ENCODE measurements at regions not wholly inside any gene's neighbourhood (a gene's known extent, or its start where the extent isn't known, plus 50 kb on each side); places are given as distances from the start of the nearest gene placed in this dataset.

DNA sequence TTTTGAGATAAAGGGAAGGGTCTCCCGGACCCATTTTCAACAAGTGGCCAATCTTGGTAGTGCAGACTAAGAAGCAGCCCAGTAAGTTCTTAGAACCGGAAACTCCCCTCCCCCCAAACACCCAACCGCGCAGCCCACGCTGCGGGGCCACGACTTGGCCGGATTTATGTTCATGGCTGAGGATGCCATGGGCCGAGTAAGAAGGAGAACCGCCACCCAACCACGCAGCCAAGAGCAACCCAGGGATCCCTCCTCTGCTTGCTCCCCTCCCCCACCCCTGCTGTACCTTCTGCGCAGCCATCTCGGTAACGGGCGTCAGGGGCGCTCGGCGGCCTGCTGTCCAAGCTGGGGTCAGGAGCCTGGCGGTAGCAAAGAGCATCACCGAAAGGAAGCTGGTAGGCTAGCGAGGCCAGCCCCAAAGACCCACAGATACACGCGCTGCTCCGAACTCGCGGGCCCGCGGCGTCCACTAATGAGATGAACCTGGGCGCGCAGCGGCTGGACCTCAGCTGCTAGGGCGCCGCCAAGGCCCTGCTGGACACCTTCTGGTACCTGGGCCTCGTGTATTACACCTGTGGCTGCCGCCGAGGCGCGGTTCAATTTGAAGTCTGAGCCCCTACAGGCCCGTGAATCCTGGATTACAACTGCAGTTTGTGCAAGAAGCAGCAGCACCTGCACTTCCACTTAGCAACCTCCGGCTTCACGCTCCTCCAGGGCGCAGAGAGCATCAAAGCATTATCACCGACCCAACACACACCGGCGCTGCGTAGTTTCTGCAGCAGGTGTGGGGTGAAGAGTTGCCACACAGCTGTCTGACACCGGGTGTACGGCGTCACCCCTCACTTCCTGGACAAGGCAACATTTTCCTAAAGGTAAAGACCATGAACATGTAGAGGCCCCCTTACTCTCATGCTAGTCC lies 63.4 kb downstream of the NUDT10 start:
- no peaks in the 10 kb centered on the region for H3K9me1 ChIP-seq (replicated peaks; ENCODE audit: control insufficient read depth, extremely low read depth, insufficient read depth, low read length)
- TF ChIP-seq FOS (IDR thresholded peaks at IDR 0.05; ENCODE audit: borderline replicate concordance, insufficient read depth, low read length) (no peak), POLR2AphosphoS5 (IDR thresholded peaks at IDR 0.05; ENCODE audit: insufficient read depth, low read depth, low read length) (no peak), MYC (IDR thresholded peaks at IDR 0.05; ENCODE audit: low read depth, low read length) (no peak), JUN (IDR thresholded peaks at IDR 0.05; ENCODE audit: borderline replicate concordance, insufficient read depth, insufficient read length, low read depth) (no peak), EZH2 (IDR thresholded peaks at IDR 0.05; ENCODE audit: borderline replicate concordance, low read depth, low read length, severe bottlenecking) (no peak), POLR2A (IDR thresholded peaks at IDR 0.05; ENCODE audit: low read depth, low read length) (no peak), GATA2 (IDR thresholded peaks at IDR 0.05; ENCODE audit: insufficient read depth, insufficient read length, low read depth, low read length) (no peak)
- TF ChIP-seq, protein P1, sequence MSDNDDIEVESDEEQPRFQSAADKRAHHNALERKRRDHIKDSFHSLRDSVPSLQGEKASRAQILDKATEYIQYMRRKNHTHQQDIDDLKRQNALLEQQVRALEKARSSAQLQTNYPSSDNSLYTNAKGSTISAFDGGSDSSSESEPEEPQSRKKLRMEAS (IDR thresholded peaks at IDR 0.05; ENCODE audit: insufficient read depth, insufficient read length): no peak
- TF ChIP-seq, protein P2, sequence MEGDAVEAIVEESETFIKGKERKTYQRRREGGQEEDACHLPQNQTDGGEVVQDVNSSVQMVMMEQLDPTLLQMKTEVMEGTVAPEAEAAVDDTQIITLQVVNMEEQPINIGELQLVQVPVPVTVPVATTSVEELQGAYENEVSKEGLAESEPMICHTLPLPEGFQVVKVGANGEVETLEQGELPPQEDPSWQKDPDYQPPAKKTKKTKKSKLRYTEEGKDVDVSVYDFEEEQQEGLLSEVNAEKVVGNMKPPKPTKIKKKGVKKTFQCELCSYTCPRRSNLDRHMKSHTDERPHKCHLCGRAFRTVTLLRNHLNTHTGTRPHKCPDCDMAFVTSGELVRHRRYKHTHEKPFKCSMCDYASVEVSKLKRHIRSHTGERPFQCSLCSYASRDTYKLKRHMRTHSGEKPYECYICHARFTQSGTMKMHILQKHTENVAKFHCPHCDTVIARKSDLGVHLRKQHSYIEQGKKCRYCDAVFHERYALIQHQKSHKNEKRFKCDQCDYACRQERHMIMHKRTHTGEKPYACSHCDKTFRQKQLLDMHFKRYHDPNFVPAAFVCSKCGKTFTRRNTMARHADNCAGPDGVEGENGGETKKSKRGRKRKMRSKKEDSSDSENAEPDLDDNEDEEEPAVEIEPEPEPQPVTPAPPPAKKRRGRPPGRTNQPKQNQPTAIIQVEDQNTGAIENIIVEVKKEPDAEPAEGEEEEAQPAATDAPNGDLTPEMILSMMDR (IDR thresholded peaks at IDR 0.05; ENCODE audit: extremely low read depth in 1 of 2, insufficient read depth in 1 of 2, low read depth in 1 of 2, low read length in 2 of 2): no peak
- dilution Hi-C loops (cut with MboI; ENCODE audit: extremely low pct_ligation_motif_present, low sequenced_read_pairs) (no loop called here), intact Hi-C loops (cut with micrococcal nuclease) (no loop called here)
- no peak overlapping the region for H3K9ac ChIP-seq (replicated peaks; ENCODE audit: extremely low read depth, insufficient read depth, low read length)
- DNase-seq (ENCODE audit: low read depth, low spot score) (no peak), FAIRE-seq (no peak)
- no TSS peak for BruUV-seq (replicated peaks)
- H3K4me3 ChIP-seq (replicated peaks in 1 of 3; ENCODE audit: insufficient read depth in 1 of 3, low read depth in 1 of 3, low read length in 3 of 3): no peak overlapping the region
- H3K4me1 ChIP-seq (ENCODE audit: control insufficient read depth, extremely low read depth, insufficient read depth, low read length): no peaks in the 10 kb centered on the region
- no peaks in the 10 kb centered on the region for H3K9me3 ChIP-seq (replicated peaks; ENCODE audit: control insufficient read depth, insufficient read depth, low read length)
- no peak overlapping the region for H3K27ac ChIP-seq (ENCODE audit: insufficient read depth, low read depth, low read length)
- POLR2A ChIA-PET: no interaction called here
- H3K79me2 ChIP-seq (ENCODE audit: control insufficient read depth, insufficient read depth, low read length): no peaks in the 10 kb centered on the region
- no peak overlapping the region for H2AFZ ChIP-seq (ENCODE audit: low read depth, low read length)
- no peak overlapping the region for H3K4me2 ChIP-seq (ENCODE audit: insufficient read depth, low read length)
- H4K20me1 ChIP-seq (replicated peaks; ENCODE audit: control insufficient read depth, extremely low read depth, insufficient read depth, low read length): no peaks in the 10 kb centered on the region
- CTCF ChIA-PET: interaction anchor here (1.4 kb wide), 1 partner anchor 24 kb away, joined by 5 read pairs; no protein-coding TSS in a partner anchor
- no peaks in the 10 kb centered on the region for H3K27me3 ChIP-seq (ENCODE audit: control insufficient read depth in 2 of 2, insufficient read depth in 2 of 2, low read length in 2 of 2)
- no peaks in the 10 kb centered on the region for H3K36me3 ChIP-seq (ENCODE audit: control insufficient read depth in 2 of 2, extremely low read depth in 1 of 2, insufficient read depth in 2 of 2, low read length in 2 of 2)
